ENCODE measurements at regions not wholly inside any gene's neighbourhood (a gene's known extent, or its start where the extent isn't known, plus 50 kb on each side); places are given as distances from the start of the nearest gene placed in this dataset.

DNA sequence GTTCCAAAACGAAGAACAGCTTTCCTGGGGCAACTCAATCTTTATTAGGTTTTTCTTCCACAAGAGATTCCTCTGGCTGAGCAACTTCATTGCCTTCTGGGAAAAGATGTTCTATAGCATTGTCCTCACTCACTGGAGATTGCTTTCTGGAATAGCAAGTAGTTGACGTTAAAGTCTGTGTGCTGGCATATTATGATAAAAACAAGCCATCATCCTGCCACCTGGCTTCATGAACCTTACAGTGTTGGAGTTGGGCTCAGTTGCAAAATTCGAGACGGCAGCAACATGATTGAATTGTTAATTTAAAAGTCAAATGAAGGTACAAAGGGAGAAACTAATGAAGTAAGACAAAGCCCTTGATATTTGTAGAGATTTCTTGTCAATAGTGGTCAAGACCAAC is 140.5 kb upstream of the PEX5L start:
- Histone ChIP-seq H2AFZ (ENCODE audit: low read length) (no peak overlapping the region), H3K9me3 (ENCODE audit: low read length) (no peaks in the 10 kb centered on the region), H3K4me3 (ENCODE audit: low read depth, low read length, poor library complexity, severe bottlenecking) (no peak overlapping the region), H3K9ac (ENCODE audit: low read length) (no peak overlapping the region), H3K79me2 (ENCODE audit: insufficient read depth, low read length) (no peaks in the 10 kb centered on the region), H4K20me1 (ENCODE audit: insufficient read depth, low read length) (no peaks in the 10 kb centered on the region), H3F3A (ENCODE audit: insufficient read depth, low read length) (no peaks in the 10 kb centered on the region), H3K4me2 (ENCODE audit: low read length) (no peak overlapping the region), H3K9me2 (ENCODE audit: low read depth, low read length) (no peaks in the 10 kb centered on the region), H3K27ac (ENCODE audit: low read depth, low read length, poor library complexity, severe bottlenecking) (no peak overlapping the region), H3K4me1 (ENCODE audit: insufficient read depth, low read length, severe bottlenecking) (no peaks in the 10 kb centered on the region), H3K36me3 (ENCODE audit: insufficient read depth, low read length) (no peaks in the 10 kb centered on the region), H3K27me3 (ENCODE audit: insufficient read depth, low read length) (no peaks in the 10 kb centered on the region)
- TF ChIP-seq, protein P1, sequence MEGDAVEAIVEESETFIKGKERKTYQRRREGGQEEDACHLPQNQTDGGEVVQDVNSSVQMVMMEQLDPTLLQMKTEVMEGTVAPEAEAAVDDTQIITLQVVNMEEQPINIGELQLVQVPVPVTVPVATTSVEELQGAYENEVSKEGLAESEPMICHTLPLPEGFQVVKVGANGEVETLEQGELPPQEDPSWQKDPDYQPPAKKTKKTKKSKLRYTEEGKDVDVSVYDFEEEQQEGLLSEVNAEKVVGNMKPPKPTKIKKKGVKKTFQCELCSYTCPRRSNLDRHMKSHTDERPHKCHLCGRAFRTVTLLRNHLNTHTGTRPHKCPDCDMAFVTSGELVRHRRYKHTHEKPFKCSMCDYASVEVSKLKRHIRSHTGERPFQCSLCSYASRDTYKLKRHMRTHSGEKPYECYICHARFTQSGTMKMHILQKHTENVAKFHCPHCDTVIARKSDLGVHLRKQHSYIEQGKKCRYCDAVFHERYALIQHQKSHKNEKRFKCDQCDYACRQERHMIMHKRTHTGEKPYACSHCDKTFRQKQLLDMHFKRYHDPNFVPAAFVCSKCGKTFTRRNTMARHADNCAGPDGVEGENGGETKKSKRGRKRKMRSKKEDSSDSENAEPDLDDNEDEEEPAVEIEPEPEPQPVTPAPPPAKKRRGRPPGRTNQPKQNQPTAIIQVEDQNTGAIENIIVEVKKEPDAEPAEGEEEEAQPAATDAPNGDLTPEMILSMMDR (IDR thresholded peaks at IDR 0.05; ENCODE audit: low read length): no peak
- TF ChIP-seq EZH2 (IDR thresholded peaks at IDR 0.05; ENCODE audit: borderline replicate concordance, low read length): no peak

DNA sequence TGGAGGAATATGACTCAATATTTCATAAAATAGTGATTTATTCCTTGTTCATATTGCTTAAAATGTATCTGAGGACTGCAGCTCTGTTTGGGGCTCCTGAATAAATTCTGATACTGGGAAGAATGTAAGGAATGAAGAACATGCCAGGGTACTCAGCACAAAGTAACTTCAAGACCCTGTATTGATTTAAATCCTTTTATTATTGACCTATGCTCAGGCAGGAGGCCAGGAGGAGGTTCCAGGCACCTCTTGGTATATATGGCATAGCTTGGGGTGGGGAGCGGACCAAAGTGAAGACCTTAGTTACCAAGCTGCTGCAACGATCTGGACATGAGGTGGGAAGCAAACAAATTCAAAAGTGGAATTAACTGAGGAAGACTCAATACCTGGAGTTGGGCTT is 142.8 kb upstream of the PEX5L start:
- no peaks in the 10 kb centered on the region for H3K9me3 ChIP-seq (ENCODE audit: low read length)
- H3K36me3 ChIP-seq (ENCODE audit: insufficient read depth, low read length): no peaks in the 10 kb centered on the region
- no peaks in the 10 kb centered on the region for H4K20me1 ChIP-seq (ENCODE audit: insufficient read depth, low read length)
- H3K9me2 ChIP-seq (ENCODE audit: low read depth, low read length): no peaks in the 10 kb centered on the region
- no peaks in the 10 kb centered on the region for H3F3A ChIP-seq (ENCODE audit: insufficient read depth, low read length)
- no peak overlapping the region for H3K4me2 ChIP-seq (ENCODE audit: low read length)
- TF ChIP-seq, protein P1 (IDR thresholded peaks at IDR 0.05; ENCODE audit: low read length): no peak
- TF ChIP-seq EZH2 (IDR thresholded peaks at IDR 0.05; ENCODE audit: borderline replicate concordance, low read length): no peak
- H3K27me3 ChIP-seq (ENCODE audit: insufficient read depth, low read length): no peaks in the 10 kb centered on the region
- H3K79me2 ChIP-seq (ENCODE audit: insufficient read depth, low read length): no peaks in the 10 kb centered on the region
- H3K9ac ChIP-seq (ENCODE audit: low read length): no peak overlapping the region
- H3K4me3 ChIP-seq (ENCODE audit: low read depth, low read length, poor library complexity, severe bottlenecking): no peak overlapping the region
- H3K27ac ChIP-seq (ENCODE audit: low read depth, low read length, poor library complexity, severe bottlenecking): no peak overlapping the region
- no peak overlapping the region for H2AFZ ChIP-seq (ENCODE audit: low read length)
- H3K4me1 ChIP-seq (ENCODE audit: insufficient read depth, low read length, severe bottlenecking): no peaks in the 10 kb centered on the region

DNA sequence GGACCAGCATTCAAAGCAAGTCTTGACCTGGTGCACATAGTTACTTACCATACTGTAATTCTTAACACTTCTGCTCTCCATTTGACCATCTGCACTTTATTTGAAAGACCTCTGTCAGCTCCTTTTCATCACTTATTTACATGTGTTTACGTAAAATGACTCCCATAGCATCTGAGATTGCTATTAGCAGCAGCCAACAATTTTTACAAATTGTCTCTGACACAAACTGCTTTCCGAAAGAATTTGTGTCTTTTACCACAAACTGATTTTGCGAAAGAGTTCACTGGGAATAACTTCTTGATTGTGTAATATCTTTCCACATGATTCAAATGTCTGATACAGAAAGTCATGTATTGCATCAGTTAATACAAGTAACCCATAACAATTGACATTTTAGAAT is 144.1 kb upstream of the PEX5L start:
- Histone ChIP-seq H3K9ac (ENCODE audit: low read length) (no peak overlapping the region), H2AFZ (ENCODE audit: low read length) (no peak overlapping the region), H3K27ac (ENCODE audit: low read depth, low read length, poor library complexity, severe bottlenecking) (no peak overlapping the region), H3K27me3 (ENCODE audit: insufficient read depth, low read length) (no peaks in the 10 kb centered on the region), H4K20me1 (ENCODE audit: insufficient read depth, low read length) (no peaks in the 10 kb centered on the region), H3K79me2 (ENCODE audit: insufficient read depth, low read length) (no peaks in the 10 kb centered on the region), H3K4me2 (ENCODE audit: low read length) (no peak overlapping the region), H3K4me3 (ENCODE audit: low read depth, low read length, poor library complexity, severe bottlenecking) (no peak overlapping the region), H3K36me3 (ENCODE audit: insufficient read depth, low read length) (no peaks in the 10 kb centered on the region), H3K4me1 (ENCODE audit: insufficient read depth, low read length, severe bottlenecking) (no peaks in the 10 kb centered on the region), H3K9me2 (ENCODE audit: low read depth, low read length) (no peaks in the 10 kb centered on the region), H3F3A (ENCODE audit: insufficient read depth, low read length) (no peaks in the 10 kb centered on the region), H3K9me3 (ENCODE audit: low read length) (no peaks in the 10 kb centered on the region)
- TF ChIP-seq, protein P1 (IDR thresholded peaks at IDR 0.05; ENCODE audit: low read length): no peak
- no peak for TF ChIP-seq EZH2 (IDR thresholded peaks at IDR 0.05; ENCODE audit: borderline replicate concordance, low read length)

Data from OCI-LY1 (cell line).